Nephron (organoid): ENCODE measurements at regions not wholly inside any gene's neighbourhood (a gene's known extent, or its start where the extent isn't known, plus 50 kb on each side); places are given as distances from the start of the nearest gene placed in this dataset.

Experiments used
- H3K27ac Mint-ChIP-seq, 3 experiments: 2 replicates each; pipeline ENCODE4 v1.8.0; 2020; ENCODE audit warnings: mixed read lengths in 3 of 3, mild to moderate bottlenecking in 2 of 3, moderate library complexity in 1 of 3
- H3K27me3 Mint-ChIP-seq: 2 replicates; pipeline ENCODE4 v1.8.0; 2021; ENCODE audit warnings: low read depth, mild to moderate bottlenecking, moderate library complexity, mixed read lengths
- H3K36me3 Mint-ChIP-seq: 2 replicates; pipeline ENCODE4 v1.8.0; 2020; ENCODE audit warnings: low read depth, mixed read lengths
- H3K4me1 Mint-ChIP-seq: 2 replicates; pipeline ENCODE4 v1.8.0; 2020; ENCODE audit warnings: mixed read lengths
- H3K4me3 Mint-ChIP-seq, 3 experiments: 2 replicates each; pipeline ENCODE4 v1.8.0; 2020; ENCODE audit warnings: mild to moderate bottlenecking in 3 of 3, mixed read lengths in 3 of 3, moderate library complexity in 2 of 3
- H3K9me3 Mint-ChIP-seq: 2 replicates; pipeline ENCODE4 v1.8.0; 2020; ENCODE audit warnings: mixed read lengths
- TF ChIP-seq, protein P1 (sequence below), 3 experiments: fragments of 200-600 bp; sonication (generic); IDR thresholded peaks; one replicate each; pipeline ENCODE4 v1.5.0; 2021; ENCODE audit warnings: antibody characterized with exemption in 3 of 3; ENCODE audit not compliant: unreplicated experiment in 3 of 3

DNA sequence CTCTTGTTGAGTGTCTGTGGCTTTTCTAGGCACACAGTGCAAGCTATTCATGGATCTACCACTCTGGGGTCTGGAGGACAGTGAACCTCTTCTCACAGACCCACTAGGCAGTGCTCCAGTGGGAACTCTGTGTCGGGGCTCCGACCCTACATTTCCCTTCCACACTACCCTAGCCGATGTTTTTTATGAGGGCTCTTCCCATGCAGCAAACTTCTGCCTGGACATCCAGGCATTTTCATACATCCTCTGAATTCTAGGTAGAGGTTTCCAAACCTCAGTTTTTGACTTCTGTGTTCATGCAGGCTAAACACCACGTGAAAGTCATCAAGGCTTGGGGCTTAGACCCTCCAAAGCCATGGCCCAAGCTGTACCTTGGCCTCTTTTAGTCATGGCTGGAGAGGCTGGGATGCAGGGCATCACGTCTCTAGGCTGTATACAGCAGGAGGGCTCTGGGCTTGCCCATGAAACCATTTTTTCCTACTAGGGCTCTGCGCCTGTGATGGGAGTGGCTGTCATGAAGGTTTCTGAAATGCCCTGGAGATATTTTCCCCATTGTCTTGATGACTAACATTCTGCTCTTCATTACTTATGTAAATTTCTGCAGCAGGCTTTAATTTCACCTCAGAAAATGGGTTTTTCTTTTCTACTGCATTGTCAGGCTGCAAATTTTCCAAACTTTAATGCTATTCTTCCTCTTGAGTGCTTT, 249.8 kb upstream of the CPEB2 start:
- no peaks in the 10 kb centered on the region for H3K36me3 Mint-ChIP-seq
- H3K9me3 Mint-ChIP-seq, result peaks cover 28% of the 10 kb centered on the region
- no peaks in the 10 kb centered on the region for H3K4me1 Mint-ChIP-seq
- no peak overlapping the region for H3K27ac Mint-ChIP-seq
- no peak overlapping the region for H3K4me3 Mint-ChIP-seq
- H3K27me3 Mint-ChIP-seq, result no peaks in the 10 kb centered on the region
- TF ChIP-seq, protein P1, sequence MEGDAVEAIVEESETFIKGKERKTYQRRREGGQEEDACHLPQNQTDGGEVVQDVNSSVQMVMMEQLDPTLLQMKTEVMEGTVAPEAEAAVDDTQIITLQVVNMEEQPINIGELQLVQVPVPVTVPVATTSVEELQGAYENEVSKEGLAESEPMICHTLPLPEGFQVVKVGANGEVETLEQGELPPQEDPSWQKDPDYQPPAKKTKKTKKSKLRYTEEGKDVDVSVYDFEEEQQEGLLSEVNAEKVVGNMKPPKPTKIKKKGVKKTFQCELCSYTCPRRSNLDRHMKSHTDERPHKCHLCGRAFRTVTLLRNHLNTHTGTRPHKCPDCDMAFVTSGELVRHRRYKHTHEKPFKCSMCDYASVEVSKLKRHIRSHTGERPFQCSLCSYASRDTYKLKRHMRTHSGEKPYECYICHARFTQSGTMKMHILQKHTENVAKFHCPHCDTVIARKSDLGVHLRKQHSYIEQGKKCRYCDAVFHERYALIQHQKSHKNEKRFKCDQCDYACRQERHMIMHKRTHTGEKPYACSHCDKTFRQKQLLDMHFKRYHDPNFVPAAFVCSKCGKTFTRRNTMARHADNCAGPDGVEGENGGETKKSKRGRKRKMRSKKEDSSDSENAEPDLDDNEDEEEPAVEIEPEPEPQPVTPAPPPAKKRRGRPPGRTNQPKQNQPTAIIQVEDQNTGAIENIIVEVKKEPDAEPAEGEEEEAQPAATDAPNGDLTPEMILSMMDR (IDR thresholded peaks at IDR 0.05; ENCODE audit: unreplicated experiment in 3 of 3), result no peak

DNA sequence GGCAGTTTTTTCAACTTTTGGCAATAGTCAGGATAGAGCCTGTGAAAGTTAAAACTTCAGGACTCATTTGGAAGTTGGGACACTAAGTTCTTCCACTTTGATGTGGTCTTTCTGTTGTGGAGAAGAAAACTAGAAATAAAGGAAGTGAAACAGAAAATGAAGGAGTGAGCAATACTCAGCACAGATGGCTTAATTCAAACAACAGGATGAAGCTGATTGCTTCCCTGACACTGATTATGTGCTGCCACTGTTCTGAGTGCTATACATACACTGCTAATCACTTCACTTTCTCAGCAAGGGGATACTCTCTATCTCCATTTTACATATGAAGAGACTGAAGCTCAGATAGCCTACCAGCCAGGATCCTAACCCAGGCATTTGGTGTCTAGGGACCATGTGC, 235.1 kb upstream of the CPEB2 start:
- H3K27me3 Mint-ChIP-seq, result no peaks in the 10 kb centered on the region
- H3K4me3 Mint-ChIP-seq, result no peak overlapping the region
- no peaks in the 10 kb centered on the region for H3K4me1 Mint-ChIP-seq
- H3K36me3 Mint-ChIP-seq, result no peaks in the 10 kb centered on the region
- H3K9me3 Mint-ChIP-seq, result no peaks in the 10 kb centered on the region
- H3K27ac Mint-ChIP-seq, result no peak overlapping the region
- TF ChIP-seq, protein P1 (IDR thresholded peaks at IDR 0.05; ENCODE audit: unreplicated experiment in 3 of 3), result no peak

DNA sequence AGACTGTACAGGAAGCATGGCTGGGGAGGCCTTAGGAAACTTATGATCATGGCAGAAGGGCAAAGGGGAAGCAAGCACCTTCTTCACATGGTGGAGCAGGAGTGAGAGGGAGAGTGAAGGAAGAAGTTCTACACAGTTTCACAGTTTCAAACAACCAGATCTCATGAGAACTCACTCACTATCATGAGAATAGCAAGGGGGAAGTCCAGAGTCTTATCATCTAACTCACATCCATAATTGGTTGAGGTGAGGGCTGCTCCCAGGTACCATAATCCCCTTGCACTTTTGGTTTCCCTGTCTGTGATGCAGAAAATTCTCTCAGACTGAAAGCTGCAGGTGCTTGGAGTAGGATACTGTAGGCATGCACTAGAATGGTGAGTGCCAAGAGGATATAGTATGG, 233.8 kb upstream of the CPEB2 start:
- TF ChIP-seq, protein P1 (IDR thresholded peaks at IDR 0.05; ENCODE audit: unreplicated experiment in 3 of 3), result no peak
- Mint-ChIP-seq H3K4me1 (no peaks in the 10 kb centered on the region), H3K27ac (no peak overlapping the region), H3K9me3 (peaks cover 2% of the 10 kb centered on the region), H3K36me3 (no peaks in the 10 kb centered on the region), H3K4me3 (no peak overlapping the region), H3K27me3 (no peaks in the 10 kb centered on the region)

DNA sequence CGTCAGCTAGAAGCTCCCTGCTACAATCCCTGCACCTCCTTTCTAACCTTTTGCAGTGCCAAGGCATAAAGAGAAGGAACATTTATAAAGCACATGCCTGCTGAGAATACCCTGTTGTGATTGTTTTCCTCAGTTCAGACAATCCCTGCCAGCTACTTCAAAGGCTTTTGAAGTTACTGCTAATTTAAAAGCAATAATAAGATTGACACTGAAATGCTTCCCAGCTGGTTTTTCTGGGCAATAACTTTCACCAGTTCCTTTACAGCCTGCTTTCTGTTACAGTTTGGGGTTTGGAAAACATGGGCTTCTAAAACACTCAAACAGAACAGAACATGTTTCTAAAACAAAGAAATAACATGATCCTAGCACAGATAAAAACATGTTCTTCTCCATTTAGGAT, 232.3 kb upstream of the CPEB2 start:
- Mint-ChIP-seq H3K9me3 (peaks cover 8% of the 10 kb centered on the region), H3K4me1 (no peaks in the 10 kb centered on the region), H3K27ac (no peak overlapping the region), H3K36me3 (no peaks in the 10 kb centered on the region), H3K4me3 (no peak overlapping the region), H3K27me3 (no peaks in the 10 kb centered on the region)
- TF ChIP-seq, protein P1 (IDR thresholded peaks at IDR 0.05; ENCODE audit: unreplicated experiment in 3 of 3), result no peak

DNA sequence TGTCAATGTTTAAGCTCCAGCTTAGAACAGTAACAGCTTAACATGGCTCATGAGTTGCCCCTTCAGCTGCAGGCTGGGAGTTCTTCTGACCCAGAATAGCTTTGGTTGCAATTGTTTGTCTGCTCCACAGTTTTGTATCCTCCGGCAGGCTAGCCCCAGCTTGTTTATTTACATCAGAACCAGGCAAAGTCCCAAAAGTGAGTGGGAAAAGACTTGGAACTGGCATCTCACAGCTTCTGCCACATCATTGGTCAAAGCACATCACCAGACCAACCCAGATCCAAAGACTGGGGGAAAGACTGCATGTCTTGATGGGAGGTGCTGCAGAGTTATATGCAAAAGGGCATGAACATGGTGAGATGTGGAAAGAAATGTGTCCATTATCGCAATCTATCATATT, 231.2 kb upstream of the CPEB2 start:
- TF ChIP-seq, protein P1 (IDR thresholded peaks at IDR 0.05; ENCODE audit: unreplicated experiment in 3 of 3), result no peak
- no peak overlapping the region for H3K4me3 Mint-ChIP-seq
- H3K9me3 Mint-ChIP-seq, result peaks cover 10% of the 10 kb centered on the region
- H3K27ac Mint-ChIP-seq, result no peak overlapping the region
- no peaks in the 10 kb centered on the region for H3K4me1 Mint-ChIP-seq
- no peaks in the 10 kb centered on the region for H3K27me3 Mint-ChIP-seq
- H3K36me3 Mint-ChIP-seq, result no peaks in the 10 kb centered on the region

DNA sequence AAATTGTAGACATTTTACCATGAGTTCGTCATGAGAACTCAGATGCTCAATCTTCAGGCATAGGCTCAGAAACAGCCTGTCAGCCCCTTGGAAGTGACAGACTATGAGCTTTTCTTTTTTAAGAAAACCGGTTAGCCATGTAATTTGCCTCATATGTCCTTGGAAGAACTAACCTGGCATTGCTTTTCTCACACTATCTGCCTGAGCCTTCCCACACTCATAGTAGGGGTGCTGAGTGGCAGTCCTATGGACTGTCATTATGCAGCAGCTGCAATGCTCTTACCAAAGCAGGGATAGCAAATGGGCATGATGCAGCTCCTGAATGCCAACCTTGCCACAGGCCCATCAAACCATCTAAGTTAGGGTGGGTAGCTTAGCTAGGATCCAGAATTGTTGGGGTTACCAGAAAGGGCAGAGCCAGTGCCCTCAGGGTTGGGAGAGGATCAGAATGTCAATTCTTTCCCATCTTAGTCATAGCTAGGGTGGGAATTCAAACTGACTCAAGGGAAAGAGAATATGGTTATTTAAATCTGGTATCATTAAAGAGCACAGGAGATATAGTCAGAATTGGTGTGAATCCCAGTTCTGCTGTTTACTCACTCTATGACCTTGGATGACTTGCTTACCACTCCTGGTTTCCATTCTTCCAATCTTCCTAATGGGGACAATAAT, 230.6 kb upstream of the CPEB2 start:
- no peak overlapping the region for H3K27ac Mint-ChIP-seq
- no peaks in the 10 kb centered on the region for H3K36me3 Mint-ChIP-seq
- H3K4me3 Mint-ChIP-seq, result no peak overlapping the region
- H3K9me3 Mint-ChIP-seq, result peaks cover 10% of the 10 kb centered on the region
- no peaks in the 10 kb centered on the region for H3K4me1 Mint-ChIP-seq
- TF ChIP-seq, protein P1 (IDR thresholded peaks at IDR 0.05; ENCODE audit: unreplicated experiment in 3 of 3), result no peak
- H3K27me3 Mint-ChIP-seq, result no peaks in the 10 kb centered on the region
